NCI-H1694 (cell line): ENCODE measurements at regions not wholly inside any gene's neighbourhood (a gene's known extent, or its start where the extent isn't known, plus 50 kb on each side); places are given as distances from the start of the nearest gene placed in this dataset.

ENCODE experiments used
- DNase-seq: peaks from one replicate; lab custom pipeline; 2025; lab: John Stamatoyannopoulos, UW

- no peak for DNase-seq
Observed at GRCh38 chr11:109165035-109165434, 257.0 kb upstream of the C11orf87 start.

GRCh38 chr11:109166441-109166840, 255.5 kb upstream of the C11orf87 start:
- DNase-seq = no peak

- DNase-seq = no peak
Observed at GRCh38 chr11:109173504-109173903, 248.5 kb upstream of the C11orf87 start.

- no peak for DNase-seq
Observed at GRCh38 chr11:109184376-109184775, 237.6 kb upstream of the C11orf87 start.

GRCh38 chr11:109192864-109193263, 229.1 kb upstream of the C11orf87 start:
- DNase-seq = no peak

GRCh38 chr11:109193880-109194279, 228.1 kb upstream of the C11orf87 start:
- no peak for DNase-seq

GRCh38 chr11:109196016-109196415, 226.0 kb upstream of the C11orf87 start:
- no peak for DNase-seq

GRCh38 chr11:109197656-109198055, 224.3 kb upstream of the C11orf87 start:
- no peak for DNase-seq

- DNase-seq = no peak
Observed at GRCh38 chr11:109203176-109203575, 218.8 kb upstream of the C11orf87 start.

- DNase-seq = no peak
Observed at GRCh38 chr11:109205312-109205711, 216.7 kb upstream of the C11orf87 start.

GRCh38 chr11:109208121-109208520, 213.9 kb upstream of the C11orf87 start:
- DNase-seq = no peak

GRCh38 chr11:109209572-109209971, 212.4 kb upstream of the C11orf87 start:
- no peak for DNase-seq

- DNase-seq = no peak
Observed at GRCh38 chr11:109221190-109221589, 200.8 kb upstream of the C11orf87 start.

- no peak for DNase-seq
Observed at GRCh38 chr11:109222761-109223160, 199.2 kb upstream of the C11orf87 start.

GRCh38 chr11:109223451-109223850, 198.5 kb upstream of the C11orf87 start:
- no peak for DNase-seq

GRCh38 chr11:109229682-109230081, 192.3 kb upstream of the C11orf87 start:
- no peak for DNase-seq

GRCh38 chr11:109236188-109236587, 185.8 kb upstream of the C11orf87 start:
- no peak for DNase-seq

GRCh38 chr11:109236696-109237095, 185.3 kb upstream of the C11orf87 start:
- DNase-seq = no peak

GRCh38 chr11:109237636-109238035, 184.4 kb upstream of the C11orf87 start:
- DNase-seq = no peak

- no peak for DNase-seq
Observed at GRCh38 chr11:109241988-109242536, 179.9 kb upstream of the C11orf87 start.

GRCh38 chr11:109247071-109247470, 174.9 kb upstream of the C11orf87 start:
- DNase-seq = no peak

GRCh38 chr11:109249597-109249996, 172.4 kb upstream of the C11orf87 start:
- no peak for DNase-seq

GRCh38 chr11:109251230-109251629, 170.8 kb upstream of the C11orf87 start:
- DNase-seq = no peak

GRCh38 chr11:109264128-109264527, 157.9 kb upstream of the C11orf87 start:
- DNase-seq = no peak
